Aorta (tissue), 5 donors: ENCODE measurements at regions not wholly inside any gene's neighbourhood (a gene's known extent, or its start where the extent isn't known, plus 50 kb on each side); places are given as distances from the start of the nearest gene placed in this dataset.
A peak's percentile ranks its signal among the peaks of the same experiment; 100 is the strongest.
"Not testable (repeated sequence)": the region's sequence is repeated elsewhere in the genome, so short reads cannot be mapped to it uniquely, and the experiment has no call there.

ENCODE experiments used
- ATAC-seq: fragments of 200-7000 bp; cut with Tn5 transposase; one replicate; pipeline ENCODE4 v1.9.1; 2022; ENCODE audit warnings: moderate library complexity; ENCODE audit not compliant: low FRiP score
- DNase-seq, 2 donors: peaks; one replicate each; pipeline ENCODE4 v3.0.0-alpha.2; 2020
- H3K27ac ChIP-seq, 2 donors: one replicate each; pipeline ENCODE4 v1.5.1; 2013; ENCODE audit warnings: low read length in 2 of 2, mild to moderate bottlenecking in 2 of 2, moderate library complexity in 2 of 2, control low read depth in 1 of 2, inconsistent platforms in 1 of 2, low read depth in 1 of 2
- H3K27me3 ChIP-seq, 2 donors: one replicate each; pipeline ENCODE4 v1.6.1; 2013; ENCODE audit warnings: control low read depth in 1 of 2, low read length in 1 of 2, mild to moderate bottlenecking in 1 of 2, moderate library complexity in 1 of 2; ENCODE audit not compliant: insufficient read depth in 2 of 2, control insufficient read depth in 1 of 2
- H3K36me3 ChIP-seq, 2 donors: one replicate each; pipeline ENCODE4 v1.6.1; 2013; ENCODE audit warnings: control low read depth in 1 of 2, low read length in 1 of 2, mild to moderate bottlenecking in 1 of 2; ENCODE audit not compliant: insufficient read depth in 2 of 2, control insufficient read depth in 1 of 2
- H3K4me1 ChIP-seq, 2 donors: one replicate each; pipeline ENCODE4 v1.6.1; 2013; ENCODE audit warnings: low read length in 2 of 2, control low read depth in 1 of 2, mild to moderate bottlenecking in 1 of 2, moderate library complexity in 1 of 2; ENCODE audit not compliant: insufficient read depth in 2 of 2, control insufficient read depth in 1 of 2
- H3K4me3 ChIP-seq, 2 donors: one replicate each; pipeline ENCODE4 v1.5.1; 2013; ENCODE audit warnings: low read length in 2 of 2, control low read depth in 1 of 2, mild to moderate bottlenecking in 1 of 2
- H3K9me3 ChIP-seq: one replicate; pipeline ENCODE4 v1.6.1; 2013; ENCODE audit warnings: mild to moderate bottlenecking, low read length; ENCODE audit not compliant: control insufficient read depth
- WGBS, 2 donors: extraction: QIAGEN DNeasy Blood & Tissue Kit; methylation state at CpG; one replicate each; pipeline ENCODE4 v1.1.7; 2013; 5-methylcytosine and 5-hydroxymethylcytosine counted together
- intact Hi-C, 2 donors: fragments of 100-400 bp; cut with DNase I; formaldehyde crosslinking; loops; one replicate each; pipeline versions ENCODE4 v1.14.2 to v1.15.0; 2022
- donor health status: healthy with polysubstance abuse.
- donor health status: Bipolar disorder and iron deficiency.
- donor health status: DM: no; HTN: no; CAD: no.
- donor health status: DM: no; HTN: no; CAD: no.
- donor health status: DM: yes; HTN: yes; CAD: no.

GRCh38 chr6:61134028-61134427, 1152.0 kb downstream of the KHDRBS2 start:
- Histone ChIP-seq H3K27me3 (no peaks in the 10 kb centered on the region), H3K9me3 (no peaks in the 10 kb centered on the region), H3K4me1 (no peaks in the 10 kb centered on the region), H3K4me3 (no peak overlapping the region), H3K27ac (no peak overlapping the region), H3K36me3 (no peaks in the 10 kb centered on the region)
- intact Hi-C loops = no loop called here
- no peak for ATAC-seq
- 80 to 86% methylated on average over 5 of the region's 5 CpGs for WGBS, 2 donors
- DNase-seq = peak; percentile 14 to 40

DNA sequence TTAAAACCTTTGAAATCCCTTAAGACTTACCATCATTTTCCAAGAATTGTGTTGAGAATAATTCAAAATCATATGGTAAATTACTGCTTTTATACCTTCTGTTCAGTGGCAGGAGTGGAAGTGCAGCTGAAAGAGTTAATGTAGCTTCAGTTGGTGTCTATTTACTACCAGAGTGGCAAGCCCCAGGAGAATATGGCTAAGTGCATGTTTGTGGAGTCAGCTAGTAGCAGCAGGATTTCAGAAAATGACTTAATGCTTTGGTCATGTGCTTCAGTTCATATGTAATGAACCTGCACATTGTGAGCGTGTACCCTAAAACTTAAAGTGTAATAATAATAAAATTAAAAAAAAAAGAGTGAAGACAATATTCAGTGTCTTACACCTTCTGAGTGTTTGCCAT, 1171.8 kb downstream of the KHDRBS2 start:
- H3K4me3 ChIP-seq, intact Hi-C loops, H3K36me3 ChIP-seq, H3K27ac ChIP-seq, ATAC-seq, H3K9me3 ChIP-seq, H3K27me3 ChIP-seq, DNase-seq, H3K4me1 ChIP-seq: not testable (repeated sequence)
- 69 to 81% methylated on average over 1 of the region's 1 CpG for WGBS, 2 donors

GRCh38 chr6:61107914-61108313, 1178.1 kb downstream of the KHDRBS2 start:
- H3K36me3 ChIP-seq, H3K27ac ChIP-seq, ATAC-seq, H3K4me3 ChIP-seq, H3K9me3 ChIP-seq, intact Hi-C loops, H3K4me1 ChIP-seq, DNase-seq, H3K27me3 ChIP-seq: not testable (repeated sequence)
- 88 to 97% methylated on average over 7 of the region's 7 CpGs for WGBS, 2 donors

GRCh38 chr6:61103660-61104059, 1182.4 kb downstream of the KHDRBS2 start:
- H3K9me3 ChIP-seq, DNase-seq, H3K36me3 ChIP-seq, H3K27ac ChIP-seq, H3K4me1 ChIP-seq, H3K27me3 ChIP-seq, ATAC-seq, H3K4me3 ChIP-seq, intact Hi-C loops: not testable (repeated sequence)
- 35 to 51% methylated on average over 3 of the region's 3 CpGs for WGBS, 2 donors

DNA sequence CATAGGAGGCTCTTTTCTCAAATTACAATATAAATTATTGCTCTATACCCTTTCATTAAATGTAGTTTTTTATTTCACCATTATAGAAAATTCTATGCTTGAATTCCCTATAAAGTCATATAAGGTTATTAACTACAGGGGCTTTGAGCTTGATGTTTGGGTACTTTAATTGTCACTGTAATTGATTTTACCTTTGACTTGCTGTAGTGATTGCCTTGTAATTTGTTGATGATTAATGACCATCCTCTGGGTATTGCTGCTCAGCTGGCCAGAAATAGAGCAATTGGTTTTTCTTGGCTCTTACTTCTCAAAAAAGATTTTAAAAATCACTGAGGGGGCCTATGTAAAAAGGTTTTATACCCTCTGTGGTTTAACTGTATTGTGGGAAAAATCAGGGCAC, 1186.0 kb downstream of the KHDRBS2 start:
- no peak for DNase-seq
- H3K27me3 ChIP-seq = no peaks in the 10 kb centered on the region
- no peak for ATAC-seq
- intact Hi-C loops = no loop called here
- no peak overlapping the region for H3K4me3 ChIP-seq
- no peaks in the 10 kb centered on the region for H3K36me3 ChIP-seq
- H3K27ac ChIP-seq = no peak overlapping the region
- no peaks in the 10 kb centered on the region for H3K9me3 ChIP-seq
- no peaks in the 10 kb centered on the region for H3K4me1 ChIP-seq

- H3K4me3 ChIP-seq, H3K9me3 ChIP-seq, H3K4me1 ChIP-seq, H3K27ac ChIP-seq, H3K27me3 ChIP-seq, intact Hi-C loops, DNase-seq, ATAC-seq, H3K36me3 ChIP-seq: not testable (repeated sequence)
- 23 to 28% methylated on average over 1 of the region's 1 CpG for WGBS, 2 donors
Measured at GRCh38 chr6:61099561-61099960, 1186.5 kb downstream of the KHDRBS2 start.

- H3K4me3 ChIP-seq, ATAC-seq, intact Hi-C loops, H3K4me1 ChIP-seq, DNase-seq, H3K9me3 ChIP-seq, H3K27me3 ChIP-seq, H3K36me3 ChIP-seq, H3K27ac ChIP-seq: not testable (repeated sequence)
- 72 to 76% methylated on average over 1 of the region's 1 CpG for WGBS, 2 donors
Measured at GRCh38 chr6:61087986-61088385, 1198.0 kb downstream of the KHDRBS2 start.

GRCh38 chr6:61044011-61044410, 1242.0 kb downstream of the KHDRBS2 start:
- Histone ChIP-seq H3K36me3 (no peaks in the 10 kb centered on the region), H3K4me1 (no peaks in the 10 kb centered on the region), H3K27ac (no peak overlapping the region), H3K9me3 (no peaks in the 10 kb centered on the region), H3K4me3 (no peak overlapping the region), H3K27me3 (no peaks in the 10 kb centered on the region)
- DNase-seq (no peak), ATAC-seq (no peak)
- 90 to 95% methylated on average over 3 of the region's 3 CpGs for WGBS, 2 donors
- intact Hi-C loops = no loop called here
